Keratinocyte (primary cell): ENCODE measurements at regions not wholly inside any gene's neighbourhood (a gene's known extent, or its start where the extent isn't known, plus 50 kb on each side); places are given as distances from the start of the nearest gene placed in this dataset.
"Not testable (repeated sequence)": the region's sequence is repeated elsewhere in the genome, so short reads cannot be mapped to it uniquely, and the experiment has no call there.

Experiments used
- DNase-seq: peaks from one replicate; pipeline ENCODE4 v3.0.0-alpha.2; 2011; ENCODE audit warnings: low read depth, missing footprints, low spot score
- FAIRE-seq: peaks from 2 replicates; lab custom pipeline; 2011; peaks lifted over from hg19 to GRCh38; lab: Jason Lieb, UNC
- H2AFZ ChIP-seq: 2 replicates; pipeline ENCODE4 v1.6.0; 2012; ENCODE audit warnings: low read length, control low read depth, inconsistent platforms; ENCODE audit not compliant: control insufficient read depth
- H3K27ac ChIP-seq: 2 replicates; pipeline ENCODE4 v1.5.1; 2011; ENCODE audit warnings: low read length; ENCODE audit not compliant: control insufficient read depth, insufficient read depth
- H3K27me3 ChIP-seq: 3 replicates; pipeline ENCODE4 v1.6.0; 2011; ENCODE audit warnings: low read length; ENCODE audit not compliant: control insufficient read depth, insufficient read depth; ENCODE audit errors: extremely low read depth
- H3K36me3 ChIP-seq, 2 experiments: 2 replicates in 1 of 2; 3 replicates in 1 of 2; pipeline ENCODE4 v1.5.1; 2011; ENCODE audit warnings: low read length in 2 of 2, mild to moderate bottlenecking in 1 of 2; ENCODE audit not compliant: control insufficient read depth in 2 of 2, insufficient read depth in 2 of 2; ENCODE audit errors: extremely low read depth in 1 of 2
- H3K4me1 ChIP-seq: 3 replicates; pipeline ENCODE4 v1.5.1; 2011; ENCODE audit warnings: low read length; ENCODE audit not compliant: control insufficient read depth, insufficient read depth; ENCODE audit errors: extremely low read depth
- H3K4me2 ChIP-seq: 3 replicates; pipeline ENCODE4 v1.6.0; 2011; ENCODE audit warnings: low read depth, low read length; ENCODE audit not compliant: control insufficient read depth, insufficient read depth; ENCODE audit errors: extremely low read depth
- H3K4me3 ChIP-seq, 3 experiments: fragments of 200-600 bp in 1 of 3; sonication (generic) in 1 of 3; 2 replicates in 2 of 3; 3 replicates in 1 of 3; pipeline ENCODE4 v1.5.1; 2011 to 2016; ENCODE audit warnings: low read length in 3 of 3, mild to moderate bottlenecking in 3 of 3, control low read depth in 2 of 3, inconsistent platforms in 1 of 3, low read depth in 1 of 3, mixed read lengths in 1 of 3, mixed run types in 1 of 3, moderate library complexity in 1 of 3; ENCODE audit not compliant: control insufficient read depth in 2 of 3, insufficient read depth in 2 of 3; ENCODE audit errors: extremely low read depth in 1 of 3
- H3K79me2 ChIP-seq: 2 replicates; pipeline ENCODE4 v1.6.0; 2012; ENCODE audit warnings: low read length; ENCODE audit not compliant: control insufficient read depth, insufficient read depth
- H3K9ac ChIP-seq: 3 replicates; pipeline ENCODE4 v1.6.0; 2011; ENCODE audit warnings: low read length; ENCODE audit not compliant: control insufficient read depth, insufficient read depth; ENCODE audit errors: extremely low read depth
- H3K9me1 ChIP-seq: 3 replicates; pipeline ENCODE4 v1.6.0; 2011; ENCODE audit warnings: low read length; ENCODE audit not compliant: control insufficient read depth, insufficient read depth; ENCODE audit errors: extremely low read depth
- H3K9me3 ChIP-seq: 2 replicates; pipeline ENCODE4 v1.5.1; 2012; ENCODE audit warnings: low read depth, low read length; ENCODE audit not compliant: control insufficient read depth
- H4K20me1 ChIP-seq: 3 replicates; pipeline ENCODE4 v1.6.0; 2011; ENCODE audit warnings: low read length; ENCODE audit not compliant: control insufficient read depth, insufficient read depth; ENCODE audit errors: extremely low read depth
- EZH2 ChIP-seq: IDR thresholded peaks from one replicate; pipeline ENCODE4 v1.6.1; 2012; ENCODE audit warnings: inconsistent platforms, mild to moderate bottlenecking, low read length, moderate library complexity
- dilution Hi-C: fragments of 300-500 bp; cut with MboI; formaldehyde crosslinking; loops from one replicate; pipeline ENCODE4 v1.7.0; 2020; ENCODE audit warnings: low sequenced_read_pairs; ENCODE audit not compliant: extremely low pct_ligation_motif_present
- TF ChIP-seq, protein P1 (sequence below), 3 experiments: IDR thresholded peaks in 1 of 3; conservative IDR thresholded peaks in 1 of 3; optimal IDR thresholded peaks in 1 of 3; 2 replicates in 2 of 3; 3 replicates in 1 of 3; pipeline versions ENCODE3 to v1.5.1; 2011; ENCODE audit warnings: low read length in 3 of 3, mild to moderate bottlenecking in 3 of 3, moderate library complexity in 2 of 3, control low read depth in 1 of 3, inconsistent platforms in 1 of 3; ENCODE audit not compliant: insufficient read depth in 2 of 3; ENCODE audit errors: extremely low read depth in 1 of 3

DNA sequence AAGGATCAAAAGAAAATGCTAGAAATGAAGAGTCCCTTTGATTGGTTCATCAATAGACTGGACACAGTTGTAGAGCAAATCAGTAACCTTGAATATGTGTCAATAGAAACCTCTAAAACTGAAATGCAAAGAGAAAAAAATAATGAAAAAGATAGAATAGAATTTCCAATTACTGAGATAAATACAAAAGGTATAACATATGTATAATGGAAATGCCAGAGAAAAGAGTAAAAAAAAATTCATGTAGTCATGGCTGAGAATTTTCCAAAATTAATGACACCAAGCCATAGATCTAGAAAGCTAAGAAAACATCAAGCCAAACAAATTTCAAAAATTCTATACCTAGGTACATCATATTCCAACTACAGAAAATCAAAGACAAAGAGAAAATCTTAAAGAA, 62.0 kb upstream of the HGF start:
- no peak for FAIRE-seq
- H3K9me3 ChIP-seq, result no peaks in the 10 kb centered on the region
- no peak overlapping the region for H3K27ac ChIP-seq
- no peaks in the 10 kb centered on the region for H3K36me3 ChIP-seq
- H2AFZ ChIP-seq, result no peak overlapping the region
- H4K20me1 ChIP-seq, result no peaks in the 10 kb centered on the region
- dilution Hi-C loops, result no loop called here
- H3K27me3 ChIP-seq, result no peaks in the 10 kb centered on the region
- no peak overlapping the region for H3K9ac ChIP-seq
- H3K4me2 ChIP-seq, result no peak overlapping the region
- no peak overlapping the region for H3K4me3 ChIP-seq
- no peak for DNase-seq
- H3K4me1 ChIP-seq, result no peaks in the 10 kb centered on the region
- no peaks in the 10 kb centered on the region for H3K79me2 ChIP-seq
- TF ChIP-seq, protein P1, sequence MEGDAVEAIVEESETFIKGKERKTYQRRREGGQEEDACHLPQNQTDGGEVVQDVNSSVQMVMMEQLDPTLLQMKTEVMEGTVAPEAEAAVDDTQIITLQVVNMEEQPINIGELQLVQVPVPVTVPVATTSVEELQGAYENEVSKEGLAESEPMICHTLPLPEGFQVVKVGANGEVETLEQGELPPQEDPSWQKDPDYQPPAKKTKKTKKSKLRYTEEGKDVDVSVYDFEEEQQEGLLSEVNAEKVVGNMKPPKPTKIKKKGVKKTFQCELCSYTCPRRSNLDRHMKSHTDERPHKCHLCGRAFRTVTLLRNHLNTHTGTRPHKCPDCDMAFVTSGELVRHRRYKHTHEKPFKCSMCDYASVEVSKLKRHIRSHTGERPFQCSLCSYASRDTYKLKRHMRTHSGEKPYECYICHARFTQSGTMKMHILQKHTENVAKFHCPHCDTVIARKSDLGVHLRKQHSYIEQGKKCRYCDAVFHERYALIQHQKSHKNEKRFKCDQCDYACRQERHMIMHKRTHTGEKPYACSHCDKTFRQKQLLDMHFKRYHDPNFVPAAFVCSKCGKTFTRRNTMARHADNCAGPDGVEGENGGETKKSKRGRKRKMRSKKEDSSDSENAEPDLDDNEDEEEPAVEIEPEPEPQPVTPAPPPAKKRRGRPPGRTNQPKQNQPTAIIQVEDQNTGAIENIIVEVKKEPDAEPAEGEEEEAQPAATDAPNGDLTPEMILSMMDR (optimal IDR thresholded peaks at IDR 0.05 in 1 of 3, IDR thresholded peaks at IDR 0.05 in 1 of 3, conservative IDR thresholded peaks at IDR 0.05 in 1 of 3; ENCODE audit: extremely low read depth in 1 of 3, insufficient read depth in 2 of 3, low read length in 3 of 3), result no peak
- TF ChIP-seq EZH2, result no peak
- H3K9me1 ChIP-seq, result no peaks in the 10 kb centered on the region

DNA sequence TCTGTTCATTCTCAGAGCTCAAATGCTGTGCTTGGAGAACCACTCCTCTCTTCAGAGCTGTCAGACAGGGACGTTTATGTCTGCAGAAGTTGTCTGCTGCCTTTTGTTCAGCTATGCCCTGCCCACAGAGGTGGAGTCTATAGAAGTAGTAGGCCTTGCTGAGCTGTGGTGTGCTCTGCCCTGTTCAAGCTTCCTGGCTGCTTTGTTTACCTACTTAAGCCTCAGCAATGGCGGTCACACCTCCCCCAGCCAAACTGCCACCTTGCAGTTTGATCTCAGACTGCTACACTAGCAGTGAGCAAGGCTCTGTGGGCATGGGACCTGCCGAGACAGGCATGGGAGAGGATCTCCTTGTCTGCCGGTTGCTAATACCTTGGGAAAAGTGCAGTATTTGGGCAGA, 59.7 kb upstream of the HGF start:
- H4K20me1 ChIP-seq, H3K27ac ChIP-seq, DNase-seq, H3K79me2 ChIP-seq, H3K9me3 ChIP-seq, H3K4me2 ChIP-seq, FAIRE-seq, dilution Hi-C loops, H3K4me3 ChIP-seq, H3K36me3 ChIP-seq, H3K9ac ChIP-seq, H3K9me1 ChIP-seq, H2AFZ ChIP-seq, H3K4me1 ChIP-seq, H3K27me3 ChIP-seq: not testable (repeated sequence)

DNA sequence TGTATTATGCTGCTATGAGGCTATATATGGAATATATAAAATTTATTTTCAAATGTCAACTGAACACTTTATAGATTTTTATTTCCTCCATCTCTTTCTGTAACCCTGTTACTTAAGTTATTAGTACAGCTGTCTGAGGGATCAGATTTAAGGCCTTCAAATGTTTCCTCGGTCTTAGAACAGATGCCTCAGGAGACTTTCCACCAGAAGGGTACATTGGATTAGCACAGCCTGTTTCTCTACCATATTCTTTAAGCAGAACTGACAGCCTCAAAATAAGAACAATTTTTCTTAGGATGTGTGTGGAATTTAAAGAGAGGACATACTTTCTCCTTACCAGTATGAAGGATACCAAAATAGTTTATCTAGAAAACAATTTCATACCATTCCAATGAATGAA, 53.0 kb upstream of the HGF start:
- Histone ChIP-seq H3K9me3 (no peaks in the 10 kb centered on the region), H3K36me3 (no peaks in the 10 kb centered on the region), H3K79me2 (no peaks in the 10 kb centered on the region), H3K9ac (no peak overlapping the region), H3K4me1 (no peaks in the 10 kb centered on the region), H2AFZ (no peak overlapping the region), H3K4me2 (no peak overlapping the region), H3K27ac (no peak overlapping the region), H3K4me3 (no peak overlapping the region), H3K27me3 (no peaks in the 10 kb centered on the region), H4K20me1 (no peaks in the 10 kb centered on the region), H3K9me1 (no peaks in the 10 kb centered on the region)
- TF ChIP-seq, protein P1 (optimal IDR thresholded peaks at IDR 0.05 in 1 of 3, IDR thresholded peaks at IDR 0.05 in 1 of 3, conservative IDR thresholded peaks at IDR 0.05 in 1 of 3; ENCODE audit: extremely low read depth in 1 of 3, insufficient read depth in 2 of 3, low read length in 3 of 3), result no peak
- no peak for TF ChIP-seq EZH2
- no peak for FAIRE-seq
- no peak for DNase-seq
- dilution Hi-C loops, result no loop called here
